ENCODE measurements at regions not wholly inside any gene's neighbourhood (a gene's known extent, or its start where the extent isn't known, plus 50 kb on each side); places are given as distances from the start of the nearest gene placed in this dataset.

DNA sequence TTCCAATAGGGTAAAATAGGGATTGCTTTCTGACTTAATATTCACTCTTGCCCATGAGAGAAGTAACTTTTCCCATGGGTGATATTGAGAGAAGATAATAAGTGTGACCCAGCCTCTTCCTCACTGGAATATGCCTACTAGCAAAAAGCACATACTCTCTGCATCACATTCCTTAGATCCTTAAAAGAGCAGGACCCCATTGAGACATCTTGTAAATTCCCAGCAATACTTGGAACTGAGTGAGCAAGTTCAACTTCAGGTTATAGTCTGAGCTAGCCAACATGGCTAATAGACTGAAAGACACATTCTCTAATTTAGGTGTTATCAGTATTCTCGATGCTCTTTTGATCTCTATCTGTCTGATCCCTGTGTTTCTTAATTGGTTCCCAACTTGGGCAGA, 1372.3 kb downstream of the STIM2 start:
- TF ChIP-seq POLR2A (IDR thresholded peaks at IDR 0.05): no peak
- TF ChIP-seq, protein P1, sequence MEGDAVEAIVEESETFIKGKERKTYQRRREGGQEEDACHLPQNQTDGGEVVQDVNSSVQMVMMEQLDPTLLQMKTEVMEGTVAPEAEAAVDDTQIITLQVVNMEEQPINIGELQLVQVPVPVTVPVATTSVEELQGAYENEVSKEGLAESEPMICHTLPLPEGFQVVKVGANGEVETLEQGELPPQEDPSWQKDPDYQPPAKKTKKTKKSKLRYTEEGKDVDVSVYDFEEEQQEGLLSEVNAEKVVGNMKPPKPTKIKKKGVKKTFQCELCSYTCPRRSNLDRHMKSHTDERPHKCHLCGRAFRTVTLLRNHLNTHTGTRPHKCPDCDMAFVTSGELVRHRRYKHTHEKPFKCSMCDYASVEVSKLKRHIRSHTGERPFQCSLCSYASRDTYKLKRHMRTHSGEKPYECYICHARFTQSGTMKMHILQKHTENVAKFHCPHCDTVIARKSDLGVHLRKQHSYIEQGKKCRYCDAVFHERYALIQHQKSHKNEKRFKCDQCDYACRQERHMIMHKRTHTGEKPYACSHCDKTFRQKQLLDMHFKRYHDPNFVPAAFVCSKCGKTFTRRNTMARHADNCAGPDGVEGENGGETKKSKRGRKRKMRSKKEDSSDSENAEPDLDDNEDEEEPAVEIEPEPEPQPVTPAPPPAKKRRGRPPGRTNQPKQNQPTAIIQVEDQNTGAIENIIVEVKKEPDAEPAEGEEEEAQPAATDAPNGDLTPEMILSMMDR (IDR thresholded peaks at IDR 0.05): no peak
